NB4 (cell line): ENCODE measurements at regions not wholly inside any gene's neighbourhood (a gene's known extent, or its start where the extent isn't known, plus 50 kb on each side); places are given as distances from the start of the nearest gene placed in this dataset.

ENCODE experiments used
- DNase-seq: peaks from one replicate; pipeline ENCODE4 v3.0.0; 2010; ENCODE audit warnings: low read depth
- H3K4me3 ChIP-seq: one replicate; pipeline ENCODE4 v1.5.1; 2011; ENCODE audit warnings: mild to moderate bottlenecking, low read depth, low read length, moderate library complexity
- CTCF ChIP-seq: IDR thresholded peaks from one replicate; pipeline ENCODE4 v1.5.1; 2012; ENCODE audit warnings: low read depth, low read length
- MAX ChIP-seq: IDR thresholded peaks from 2 replicates; pipeline ENCODE4 v1.6.1; 2011; ENCODE audit warnings: low read depth, low read length
- MYC ChIP-seq: IDR thresholded peaks from 2 replicates; pipeline ENCODE4 v1.6.1; 2011; ENCODE audit warnings: low read depth, low read length
- POLR2A ChIP-seq: IDR thresholded peaks from 2 replicates; pipeline ENCODE4 v1.6.1; 2011; ENCODE audit warnings: mild to moderate bottlenecking; ENCODE audit not compliant: insufficient read length; ENCODE audit errors: extremely low read depth

- TF ChIP-seq POLR2A, result no peak
- TF ChIP-seq MYC, result no peak
- TF ChIP-seq CTCF, result no peak
- no peak for TF ChIP-seq MAX
- no peak overlapping the region for H3K4me3 ChIP-seq
- no peak for DNase-seq
These were observed 160.2 kb downstream of the MAGEB5 start for GRCh38 chrX:26376037-26376708.

- DNase-seq, result no peak
- TF ChIP-seq MYC (no peak), POLR2A (no peak), CTCF (no peak), MAX (no peak)
- H3K4me3 ChIP-seq, result no peak overlapping the region
These were observed 159.4 kb downstream of the MAGEB5 start for GRCh38 chrX:26375346-26375745.

GRCh38 chrX:26373829-26374228 lies 157.9 kb downstream of the MAGEB5 start:
- no peak overlapping the region for H3K4me3 ChIP-seq
- no peak for DNase-seq
- no peak for TF ChIP-seq POLR2A
- TF ChIP-seq CTCF, result no peak
- TF ChIP-seq MYC, result no peak
- TF ChIP-seq MAX, result no peak

- no peak for DNase-seq
- H3K4me3 ChIP-seq, result no peak overlapping the region
- TF ChIP-seq CTCF, result no peak
- TF ChIP-seq MAX, result no peak
- no peak for TF ChIP-seq MYC
- no peak for TF ChIP-seq POLR2A
These were observed 137.0 kb downstream of the MAGEB5 start for GRCh38 chrX:26352891-26353430.

GRCh38 chrX:26347171-26347570 lies 131.2 kb downstream of the MAGEB5 start:
- TF ChIP-seq MYC (no peak), CTCF (no peak), POLR2A (no peak), MAX (no peak)
- H3K4me3 ChIP-seq, result no peak overlapping the region
- DNase-seq, result no peak
